Mesenchymal stem cell (in vitro differentiated cells and primary cell): ENCODE measurements at regions not wholly inside any gene's neighbourhood (a gene's known extent, or its start where the extent isn't known, plus 50 kb on each side); places are given as distances from the start of the nearest gene placed in this dataset.

Experiments used
- DNase-seq: peaks from one replicate; pipeline ENCODE4 v3.0.0-alpha.2; 2013
- H2AFZ ChIP-seq: one replicate; pipeline ENCODE4 v1.6.1; 2013; ENCODE audit warnings: low read depth, mild to moderate bottlenecking, control low read depth, inconsistent platforms, low read length, moderate library complexity
- H2AK5ac ChIP-seq: 2 replicates; pipeline ENCODE4 v1.6.1; 2013; ENCODE audit warnings: low read length, moderate library complexity, mild to moderate bottlenecking, inconsistent platforms; ENCODE audit not compliant: severe bottlenecking
- H2BK120ac ChIP-seq: one replicate; pipeline ENCODE4 v1.6.1; 2013; ENCODE audit warnings: low read depth, mild to moderate bottlenecking, inconsistent platforms, low read length, moderate library complexity
- H2BK12ac ChIP-seq, 2 experiments: one replicate each; pipeline ENCODE4 v1.6.1; 2013; ENCODE audit warnings: inconsistent platforms in 2 of 2, low read length in 2 of 2, mild to moderate bottlenecking in 2 of 2, moderate library complexity in 2 of 2, control low read depth in 1 of 2
- H2BK15ac ChIP-seq: one replicate; pipeline ENCODE4 v1.6.1; 2013; ENCODE audit warnings: mild to moderate bottlenecking, low read depth, inconsistent platforms; ENCODE audit not compliant: poor library complexity, severe bottlenecking
- H2BK5ac ChIP-seq: 2 replicates; pipeline ENCODE4 v1.6.1; 2013; ENCODE audit warnings: low read depth, mild to moderate bottlenecking, low read length, control low read depth, inconsistent platforms; ENCODE audit not compliant: poor library complexity, severe bottlenecking
- H3K14ac ChIP-seq, 2 experiments: one replicate each; pipeline ENCODE4 v1.6.1; 2013; ENCODE audit warnings: inconsistent platforms in 2 of 2, low read length in 2 of 2, control low read depth in 1 of 2, mild to moderate bottlenecking in 1 of 2, moderate library complexity in 1 of 2
- H3K18ac ChIP-seq, 2 experiments: one replicate each; pipeline ENCODE4 v1.6.1; 2013; ENCODE audit warnings: inconsistent platforms in 2 of 2, low read length in 2 of 2, control low read depth in 1 of 2, low read depth in 1 of 2, mild to moderate bottlenecking in 1 of 2
- H3K23ac ChIP-seq, 2 experiments: one replicate each; pipeline ENCODE4 v1.6.1; 2013; ENCODE audit warnings: inconsistent platforms in 2 of 2, low read length in 2 of 2, mild to moderate bottlenecking in 2 of 2, moderate library complexity in 2 of 2, control low read depth in 1 of 2
- H3K27ac ChIP-seq: 2 replicates; pipeline ENCODE4 v1.5.1; 2013; ENCODE audit warnings: mild to moderate bottlenecking, moderate library complexity, low read length, control low read depth, inconsistent platforms; ENCODE audit not compliant: poor library complexity, severe bottlenecking
- H3K27me3 ChIP-seq, 2 experiments: 2 replicates each; pipeline versions ENCODE4 v1.6.1 to v1.7.0; 2013; ENCODE audit warnings: low read length in 2 of 2, mild to moderate bottlenecking in 2 of 2, moderate library complexity in 2 of 2, control low read depth in 1 of 2, inconsistent platforms in 1 of 2; ENCODE audit not compliant: control insufficient read depth in 1 of 2, insufficient read depth in 1 of 2
- H3K36me3 ChIP-seq, 2 experiments: 2 replicates each; pipeline versions ENCODE4 v1.6.1 to v1.7.0; 2013; ENCODE audit warnings: low read length in 2 of 2, control low read depth in 1 of 2, inconsistent platforms in 1 of 2, low read depth in 1 of 2, mild to moderate bottlenecking in 1 of 2; ENCODE audit not compliant: insufficient read depth in 2 of 2, control insufficient read depth in 1 of 2
- H3K4ac ChIP-seq, 2 experiments: one replicate each; pipeline ENCODE4 v1.6.1; 2013; ENCODE audit warnings: inconsistent platforms in 2 of 2, low read length in 2 of 2, mild to moderate bottlenecking in 2 of 2, moderate library complexity in 2 of 2, control low read depth in 1 of 2, low read depth in 1 of 2
- H3K4me1 ChIP-seq: 2 replicates; pipeline ENCODE4 v1.6.1; 2013; ENCODE audit warnings: low read depth, low read length, control low read depth; ENCODE audit not compliant: control insufficient read depth, insufficient read depth
- H3K4me2 ChIP-seq: 2 replicates; pipeline ENCODE4 v1.6.1; 2013; ENCODE audit warnings: low read length, mild to moderate bottlenecking, inconsistent platforms; ENCODE audit not compliant: poor library complexity, severe bottlenecking
- H3K4me3 ChIP-seq, 2 experiments: 2 replicates each; pipeline versions ENCODE4 v1.5.1 to v1.7.0; 2013; ENCODE audit warnings: low read length in 2 of 2, mild to moderate bottlenecking in 2 of 2, control low read depth in 1 of 2, low read depth in 1 of 2; ENCODE audit not compliant: insufficient read depth in 1 of 2
- H3K79me1 ChIP-seq: replicated peaks from 2 replicates; pipeline ENCODE4 v1.6.1; 2013; ENCODE audit warnings: mild to moderate bottlenecking, control low read depth, low read length, inconsistent platforms; ENCODE audit not compliant: poor library complexity, severe bottlenecking
- H3K9ac ChIP-seq: 2 replicates; pipeline ENCODE4 v1.7.0; 2013; ENCODE audit warnings: mild to moderate bottlenecking, low read length, moderate library complexity
- H3K9me3 ChIP-seq: 2 replicates; pipeline ENCODE4 v1.7.0; 2013; ENCODE audit warnings: mild to moderate bottlenecking, low read length; ENCODE audit not compliant: control insufficient read depth
- H4K8ac ChIP-seq: one replicate; pipeline ENCODE4 v1.6.1; 2013; ENCODE audit warnings: inconsistent platforms, mild to moderate bottlenecking, low read length, moderate library complexity
- H4K91ac ChIP-seq: one replicate; pipeline ENCODE4 v1.6.1; 2013; ENCODE audit warnings: mild to moderate bottlenecking, low read length, inconsistent platforms
- WGBS: methylation state at CpG from one replicate; pipeline ENCODE4 v1.1.7; 2013; ENCODE audit warnings: mixed read lengths; 5-methylcytosine and 5-hydroxymethylcytosine counted together

DNA sequence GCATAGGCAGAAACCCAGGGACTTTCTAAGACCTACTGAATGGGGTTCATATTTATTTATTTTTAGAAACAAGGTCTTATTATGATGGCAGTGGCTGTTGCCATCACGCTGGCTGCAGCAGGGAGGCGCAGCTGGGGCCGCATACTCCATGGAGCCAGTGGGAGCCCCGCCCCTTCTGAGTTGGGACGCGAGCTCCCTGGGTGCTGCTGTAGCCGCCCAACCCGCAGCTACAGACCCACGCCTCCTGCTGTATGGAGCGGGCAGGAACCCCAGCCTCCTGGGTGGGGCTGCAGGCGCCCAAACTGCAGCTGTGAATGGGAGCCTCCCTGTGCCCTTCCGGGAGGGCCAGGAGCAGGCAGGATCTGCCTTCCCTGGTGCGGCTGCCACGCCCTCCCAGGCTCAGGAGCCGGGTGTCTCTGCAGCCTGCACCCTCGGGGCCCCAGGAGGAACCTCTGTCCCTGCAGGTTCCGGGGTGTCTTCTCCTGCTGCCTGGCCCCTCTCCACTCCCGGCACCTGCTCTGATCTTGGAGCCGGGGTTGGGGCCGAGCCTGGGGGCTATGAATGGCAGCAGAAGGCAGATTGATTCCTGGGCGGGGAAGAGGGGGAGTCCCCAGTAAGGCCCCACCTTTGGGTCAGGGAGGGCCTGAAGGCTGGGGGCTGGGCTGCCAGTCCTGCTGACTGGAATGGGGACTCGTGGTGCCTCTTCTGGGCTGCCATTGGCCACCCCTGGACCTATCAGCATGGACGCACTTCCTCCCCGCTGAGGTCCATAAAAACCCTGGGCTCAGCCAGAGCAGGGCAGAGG is 66.5 kb upstream of the LRRN2 start:
- H4K91ac ChIP-seq = no peak overlapping the region
- H3K36me3 ChIP-seq = no peaks in the 10 kb centered on the region
- no peak overlapping the region for H3K18ac ChIP-seq
- no peak overlapping the region for H3K9ac ChIP-seq
- no peak overlapping the region for H3K4ac ChIP-seq
- H3K4me3 ChIP-seq = no peak overlapping the region
- 55% methylated on average over 24 of the region's 24 CpGs for WGBS
- H3K9me3 ChIP-seq = no peaks in the 10 kb centered on the region
- H2BK15ac ChIP-seq = no peak overlapping the region
- no peak overlapping the region for H2BK12ac ChIP-seq
- H2BK5ac ChIP-seq = no peak overlapping the region
- no peak overlapping the region for H2AK5ac ChIP-seq
- H3K79me1 ChIP-seq = no peaks in the 10 kb centered on the region
- H2BK120ac ChIP-seq = no peak overlapping the region
- H3K4me2 ChIP-seq = no peak overlapping the region
- H3K27me3 ChIP-seq = peaks cover 24 to 79% of the 10 kb centered on the region in 2 experiments
- H3K14ac ChIP-seq = no peak overlapping the region
- H3K4me1 ChIP-seq = peaks cover 2% of the 10 kb centered on the region
- no peak overlapping the region for H2AFZ ChIP-seq
- H3K23ac ChIP-seq = no peak overlapping the region
- H3K27ac ChIP-seq = no peak overlapping the region
- no peak overlapping the region for H4K8ac ChIP-seq
- DNase-seq = peak; percentile 3

DNA sequence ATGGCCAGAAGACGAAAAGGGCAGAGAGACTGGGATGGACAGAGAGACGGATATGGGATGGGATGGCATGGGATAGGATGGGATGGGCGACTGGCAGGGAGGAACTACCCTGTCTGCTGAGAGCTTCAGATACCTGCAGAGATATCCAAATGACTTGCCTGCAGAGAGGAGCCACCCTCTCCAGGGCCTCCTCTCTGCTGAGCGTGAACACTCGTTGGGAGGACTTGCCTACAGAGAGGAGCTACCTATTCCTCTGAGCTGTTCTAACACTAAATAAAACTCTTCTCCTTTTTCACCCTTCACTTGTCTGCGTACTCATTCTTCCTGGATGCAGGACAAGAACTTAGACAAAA is 67.1 kb upstream of the LRRN2 start:
- H2BK12ac ChIP-seq = no peak overlapping the region
- H3K4ac ChIP-seq = no peak overlapping the region
- no peak overlapping the region for H3K9ac ChIP-seq
- no peak overlapping the region for H3K27ac ChIP-seq
- no peak overlapping the region for H3K23ac ChIP-seq
- H3K9me3 ChIP-seq = no peaks in the 10 kb centered on the region
- H3K14ac ChIP-seq = no peak overlapping the region
- DNase-seq = no peak
- H2AFZ ChIP-seq = no peak overlapping the region
- no peak overlapping the region for H2AK5ac ChIP-seq
- H3K36me3 ChIP-seq = no peaks in the 10 kb centered on the region
- no peak overlapping the region for H4K91ac ChIP-seq
- H3K27me3 ChIP-seq = peaks cover 24 to 76% of the 10 kb centered on the region in 2 experiments
- H3K4me3 ChIP-seq = no peak overlapping the region
- no peak overlapping the region for H4K8ac ChIP-seq
- H2BK120ac ChIP-seq = no peak overlapping the region
- H3K4me1 ChIP-seq = peaks cover 2% of the 10 kb centered on the region
- H2BK5ac ChIP-seq = no peak overlapping the region
- WGBS = 91% methylated on average over 6 of the region's 6 CpGs
- H3K79me1 ChIP-seq = no peaks in the 10 kb centered on the region
- H2BK15ac ChIP-seq = no peak overlapping the region
- no peak overlapping the region for H3K4me2 ChIP-seq
- H3K18ac ChIP-seq = no peak overlapping the region

DNA sequence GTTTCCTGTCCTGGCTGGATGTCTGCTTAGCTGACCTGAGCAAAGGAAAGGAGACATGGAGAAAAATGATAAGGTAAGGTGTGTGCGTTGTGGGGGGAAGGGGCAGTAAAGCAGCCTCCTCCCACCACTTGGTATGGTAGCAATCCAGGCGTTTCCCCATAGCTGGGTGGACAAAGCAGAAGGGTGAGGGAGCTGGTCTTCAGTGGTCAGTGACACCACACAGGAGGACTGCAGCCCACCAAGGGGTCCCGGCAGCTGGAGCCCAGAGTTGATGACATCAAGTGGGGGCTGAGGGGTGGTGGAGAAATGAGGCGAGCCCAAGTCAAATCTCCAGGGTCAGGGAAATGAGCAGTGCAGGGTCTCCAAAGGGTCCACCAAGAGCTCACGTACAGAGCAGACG is 69.3 kb upstream of the LRRN2 start:
- no peak overlapping the region for H3K18ac ChIP-seq
- peaks cover under 1% of the 10 kb centered on the region for H3K9me3 ChIP-seq
- H3K14ac ChIP-seq = no peak overlapping the region
- no peak overlapping the region for H3K4me2 ChIP-seq
- no peaks in the 10 kb centered on the region for H3K36me3 ChIP-seq
- H3K4me3 ChIP-seq = no peak overlapping the region
- no peak overlapping the region for H2BK12ac ChIP-seq
- H2AK5ac ChIP-seq = no peak overlapping the region
- no peak overlapping the region for H2AFZ ChIP-seq
- no peak for DNase-seq
- no peak overlapping the region for H3K27ac ChIP-seq
- no peaks in the 10 kb centered on the region for H3K4me1 ChIP-seq
- peaks cover 30 to 70% of the 10 kb centered on the region in 2 experiments for H3K27me3 ChIP-seq
- H3K9ac ChIP-seq = no peak overlapping the region
- H2BK5ac ChIP-seq = no peak overlapping the region
- no peak overlapping the region for H2BK15ac ChIP-seq
- no peak overlapping the region for H4K91ac ChIP-seq
- H4K8ac ChIP-seq = no peak overlapping the region
- no peak overlapping the region for H3K23ac ChIP-seq
- H3K79me1 ChIP-seq = no peaks in the 10 kb centered on the region
- no peak overlapping the region for H3K4ac ChIP-seq
- no peak overlapping the region for H2BK120ac ChIP-seq
- 86% methylated on average over 6 of the region's 6 CpGs for WGBS

DNA sequence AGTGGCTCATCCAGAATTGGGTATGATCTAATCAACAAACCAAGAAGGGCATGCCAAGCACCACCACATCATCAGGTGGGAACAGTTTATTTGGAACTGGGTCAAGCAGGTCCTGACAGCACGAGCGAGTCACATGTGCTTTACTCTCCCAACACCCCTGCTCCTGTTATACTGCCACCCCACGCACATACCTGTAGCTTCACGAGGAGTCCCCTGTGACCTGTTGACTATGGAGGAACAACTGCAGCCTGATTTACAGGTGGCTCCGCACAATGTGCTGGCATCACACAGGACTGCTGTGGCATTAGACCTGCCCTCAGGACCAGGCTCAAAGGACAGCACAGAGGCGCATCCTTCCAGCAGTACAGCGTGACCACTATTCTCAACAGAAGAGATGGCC is 70.8 kb upstream of the LRRN2 start:
- Histone ChIP-seq H2BK12ac (no peak overlapping the region), H3K9me3 (peaks cover 15% of the 10 kb centered on the region), H3K4me3 (no peak overlapping the region), H3K27ac (no peak overlapping the region), H2BK120ac (no peak overlapping the region), H2AK5ac (no peak overlapping the region), H3K27me3 (peaks cover 21 to 71% of the 10 kb centered on the region in 2 experiments), H2BK5ac (no peak overlapping the region), H2BK15ac (no peak overlapping the region), H3K4me2 (no peak overlapping the region), H2AFZ (no peak overlapping the region), H3K9ac (no peak overlapping the region), H3K4me1 (no peaks in the 10 kb centered on the region), H3K36me3 (no peaks in the 10 kb centered on the region), H3K4ac (no peak overlapping the region), H4K8ac (no peak overlapping the region), H3K14ac (no peak overlapping the region), H3K18ac (no peak overlapping the region), H4K91ac (peak overlapping the region; percentile 65), H3K79me1 (no peaks in the 10 kb centered on the region), H3K23ac (no peak overlapping the region)
- no peak for DNase-seq
- WGBS = 89% methylated on average over 7 of the region's 7 CpGs
